Body of pancreas (tissue), 4 donors: ENCODE measurements at regions not wholly inside any gene's neighbourhood (a gene's known extent, or its start where the extent isn't known, plus 50 kb on each side); places are given as distances from the start of the nearest gene placed in this dataset.

Experiments
- ATAC-seq: fragments of 150-250 bp; one replicate; pipeline ENCODE4 v1.9.1; 2016
- DNase-seq, 4 donors: peaks; one replicate each; pipeline ENCODE4 v3.0.0-alpha.2; 2019
- H3K27ac ChIP-seq, 4 donors: fragments of 200-600 bp; sonication (generic); 1 replicate in 3 of 4; 2 replicates in 1 of 4; pipeline versions ENCODE4 v1.5.1 to v1.6.1; 2016 to 2019; ENCODE audit warnings: mild to moderate bottlenecking in 1 of 4, mixed read lengths in 1 of 4, moderate library complexity in 1 of 4
- H3K27me3 ChIP-seq, 2 donors: fragments of 200-600 bp; sonication (generic); one replicate each; pipeline ENCODE4 v1.6.0; 2016; ENCODE audit warnings: mild to moderate bottlenecking in 1 of 2
- H3K36me3 ChIP-seq, 2 donors: fragments of 200-600 bp; sonication (generic); replicated peaks in 1 of 2; 2 replicates each; pipeline ENCODE4 v1.5.1; 2016; ENCODE audit warnings: low read depth in 2 of 2; ENCODE audit not compliant: insufficient read depth in 1 of 2
- H3K4me1 ChIP-seq: fragments of 200-600 bp; sonication (generic); one replicate; pipeline ENCODE4 v1.6.0; 2016
- H3K4me3 ChIP-seq, 2 donors: fragments of 200-600 bp; sonication (generic); 1 replicate in 1 of 2; 2 replicates in 1 of 2; pipeline ENCODE4 v1.5.1; 2016 to 2019
- H3K9me3 ChIP-seq, 3 donors: fragments of 200-600 bp; sonication (generic); 1 replicate in 2 of 3; 2 replicates in 1 of 3; pipeline ENCODE4 v1.5.1; 2016
- CTCF ChIP-seq, 7 experiments: fragments of 450-650 bp in 4 of 7; fragments of 200-600 bp in 3 of 7; sonication (generic) in 3 of 7; IDR thresholded peaks; one replicate each; pipeline ENCODE4 v1.5.1; 2016 to 2019; ENCODE audit warnings: antibody characterized with exemption in 7 of 7
- POLR2A ChIP-seq, 3 donors: fragments of 450-650 bp; IDR thresholded peaks; one replicate each; pipeline ENCODE4 v1.6.1; 2016; ENCODE audit warnings: antibody characterized with exemption in 3 of 3, mild to moderate bottlenecking in 2 of 3
- WGBS, 2 donors: methylation state at CpG; one replicate each; pipeline ENCODE4 v1.1.5; 2017; 5-methylcytosine and 5-hydroxymethylcytosine counted together
- intact Hi-C: fragments of 100-400 bp; cut with DNase I; formaldehyde crosslinking; loops from one replicate; pipeline ENCODE4 v1.15.1; 2023

GRCh38 chr15:54854667-54855066 is 342.1 kb downstream of the RSL24D1 start:
- no peaks in the 10 kb centered on the region for H3K36me3 ChIP-seq
- no peaks in the 10 kb centered on the region for H3K4me1 ChIP-seq
- ATAC-seq (no peak), DNase-seq (no peak)
- intact Hi-C loops: no loop called here
- no peak for TF ChIP-seq POLR2A (IDR thresholded peaks at IDR 0.05)
- no peak for TF ChIP-seq CTCF (IDR thresholded peaks at IDR 0.05)
- peaks cover 0 to 7% (median 0%) of the 10 kb centered on the region in 3 donors for H3K9me3 ChIP-seq
- no peaks in the 10 kb centered on the region for H3K27me3 ChIP-seq
- WGBS, 2 donors: 85 to 87% methylated on average over 1 of the region's 1 CpG
- H3K27ac ChIP-seq: no peak overlapping the region
- H3K4me3 ChIP-seq: no peak overlapping the region

DNA sequence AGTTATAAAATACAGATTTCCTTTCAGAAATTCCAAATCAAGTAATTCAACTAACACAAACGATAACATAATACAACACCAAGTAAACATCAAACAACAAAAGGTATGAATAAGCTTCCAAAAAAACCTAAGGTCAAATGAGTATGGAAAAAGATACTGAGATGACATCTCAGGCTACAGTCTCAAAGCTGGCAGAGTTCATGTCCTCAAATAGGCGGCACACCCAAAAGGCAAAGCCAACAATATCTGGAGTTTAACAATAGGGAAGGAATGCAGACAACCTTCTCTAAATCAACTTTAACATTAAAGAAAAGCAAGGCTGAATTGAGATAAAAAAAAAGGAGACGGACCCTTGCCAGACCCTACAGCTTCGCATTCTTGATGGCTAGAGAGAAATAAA is 346.6 kb downstream of the RSL24D1 start:
- intact Hi-C loops: no loop called here
- no peak overlapping the region for H3K4me3 ChIP-seq
- DNase-seq: no peak
- WGBS, 2 donors: 36 to 49% methylated on average over 4 of the region's 4 CpGs
- H3K4me1 ChIP-seq: no peaks in the 10 kb centered on the region
- H3K27me3 ChIP-seq: no peaks in the 10 kb centered on the region
- TF ChIP-seq POLR2A (IDR thresholded peaks at IDR 0.05): no peak
- TF ChIP-seq CTCF (IDR thresholded peaks at IDR 0.05): no peak
- ATAC-seq: no peak
- H3K36me3 ChIP-seq: no peaks in the 10 kb centered on the region
- no peak overlapping the region for H3K27ac ChIP-seq
- H3K9me3 ChIP-seq: no peaks in the 10 kb centered on the region

DNA sequence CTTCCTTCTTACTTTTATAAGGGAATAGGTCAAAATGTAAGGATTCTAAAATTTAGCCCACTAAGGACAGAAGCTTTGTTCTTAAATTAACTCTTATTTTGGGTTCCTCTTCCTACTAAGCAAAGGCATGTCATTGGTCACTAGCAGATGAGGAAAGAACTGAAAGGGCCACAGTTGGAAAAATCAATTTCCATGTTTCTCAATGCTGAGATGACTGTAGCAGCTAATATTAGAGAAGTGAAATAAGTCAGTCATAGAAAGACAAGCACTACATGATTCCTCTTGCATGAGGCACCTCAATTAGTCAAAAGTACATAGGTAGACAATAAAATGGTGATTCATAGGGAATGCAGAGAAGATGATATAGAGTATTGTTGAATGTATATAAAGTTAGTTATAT is 353.7 kb downstream of the RSL24D1 start:
- no peaks in the 10 kb centered on the region for H3K4me1 ChIP-seq
- no peaks in the 10 kb centered on the region for H3K36me3 ChIP-seq
- ATAC-seq (no peak), DNase-seq (no peak)
- H3K27ac ChIP-seq: no peak overlapping the region
- H3K4me3 ChIP-seq: no peak overlapping the region
- H3K27me3 ChIP-seq: no peaks in the 10 kb centered on the region
- no peaks in the 10 kb centered on the region for H3K9me3 ChIP-seq
- TF ChIP-seq CTCF (IDR thresholded peaks at IDR 0.05) (no peak), POLR2A (IDR thresholded peaks at IDR 0.05) (no peak)
- intact Hi-C loops: no loop called here

DNA sequence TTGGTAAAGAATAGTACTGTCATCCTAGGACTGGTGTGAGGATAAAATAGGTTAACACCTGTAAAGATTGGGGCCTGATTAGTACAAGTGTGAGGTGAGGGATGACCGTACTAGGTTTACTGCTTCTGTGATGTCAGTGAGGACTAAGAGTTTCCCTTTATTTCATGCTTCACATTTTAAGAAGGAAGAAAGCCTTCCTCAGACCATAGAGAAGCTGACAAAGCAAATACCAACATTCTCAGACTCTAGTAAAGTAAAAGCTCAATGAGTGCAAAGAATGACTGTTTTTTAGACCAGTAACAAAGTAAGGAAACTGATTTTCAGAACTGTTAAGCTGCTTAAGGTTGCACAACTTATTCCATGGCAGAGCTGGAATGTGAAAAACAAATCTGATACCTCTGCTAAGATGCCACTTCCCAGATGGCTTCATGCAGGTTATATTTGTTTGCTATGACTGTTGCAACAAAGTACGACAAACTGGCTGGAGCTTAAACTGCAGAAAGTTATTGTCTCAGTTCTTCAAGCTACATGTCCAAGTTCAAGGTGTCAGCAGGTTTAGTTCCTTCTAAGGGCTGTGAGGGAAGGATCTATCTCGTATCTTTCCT is 354.9 kb downstream of the RSL24D1 start:
- intact Hi-C loops: no loop called here
- no peak for DNase-seq

More for the DNA sequence above, 354.9 kb downstream of the RSL24D1 start:
- H3K4me1 ChIP-seq: no peaks in the 10 kb centered on the region
- no peak overlapping the region for H3K27ac ChIP-seq
- no peak for TF ChIP-seq POLR2A (IDR thresholded peaks at IDR 0.05)
- no peak for TF ChIP-seq CTCF (IDR thresholded peaks at IDR 0.05)
- no peaks in the 10 kb centered on the region for H3K27me3 ChIP-seq
- WGBS, 2 donors: 60 to 62% methylated on average over 3 of the region's 3 CpGs
- ATAC-seq: no peak
- no peaks in the 10 kb centered on the region for H3K9me3 ChIP-seq
- H3K4me3 ChIP-seq: no peak overlapping the region
- no peaks in the 10 kb centered on the region for H3K36me3 ChIP-seq
